ENCODE measurements at regions not wholly inside any gene's neighbourhood (a gene's known extent, or its start where the extent isn't known, plus 50 kb on each side); places are given as distances from the start of the nearest gene placed in this dataset.
"Not testable (repeated sequence)": the region's sequence is repeated elsewhere in the genome, so short reads cannot be mapped to it uniquely, and the experiment has no call there.

GRCh38 chr11:115632061-115632460 lies 127.8 kb upstream of the CADM1 start:
- no peak for FAIRE-seq

- FAIRE-seq = no peak
Measured at GRCh38 chr11:115631609-115632008, 127.4 kb upstream of the CADM1 start.

- FAIRE-seq = no peak
Measured at GRCh38 chr11:115630214-115630613, 126.0 kb upstream of the CADM1 start.

GRCh38 chr11:115629456-115630015 lies 125.3 kb upstream of the CADM1 start:
- no peak for FAIRE-seq

GRCh38 chr11:115627666-115628460 lies 123.6 kb upstream of the CADM1 start:
- FAIRE-seq = no peak

GRCh38 chr11:115627071-115627470 lies 122.9 kb upstream of the CADM1 start:
- no peak for FAIRE-seq

GRCh38 chr11:115626414-115626813 lies 122.2 kb upstream of the CADM1 start:
- no peak for FAIRE-seq

- FAIRE-seq = no peak
Measured at GRCh38 chr11:115625502-115625901, 121.3 kb upstream of the CADM1 start.

GRCh38 chr11:115624065-115624464 lies 119.8 kb upstream of the CADM1 start:
- no peak for FAIRE-seq

- no peak for FAIRE-seq
Measured at GRCh38 chr11:115623021-115623451, 118.8 kb upstream of the CADM1 start.

GRCh38 chr11:115618428-115618827 lies 114.2 kb upstream of the CADM1 start:
- no peak for FAIRE-seq

GRCh38 chr11:115617767-115618166 lies 113.6 kb upstream of the CADM1 start:
- FAIRE-seq = no peak

- no peak for FAIRE-seq
Measured at GRCh38 chr11:115616971-115617370, 112.8 kb upstream of the CADM1 start.

- no peak for FAIRE-seq
Measured at GRCh38 chr11:115613986-115614632, 109.9 kb upstream of the CADM1 start.

- no peak for FAIRE-seq
Measured at GRCh38 chr11:115613004-115613403, 108.8 kb upstream of the CADM1 start.

GRCh38 chr11:115612046-115612730 lies 108.0 kb upstream of the CADM1 start:
- FAIRE-seq = no peak

- FAIRE-seq = no peak
Measured at GRCh38 chr11:115611343-115611742, 107.1 kb upstream of the CADM1 start.

- FAIRE-seq = no peak
Measured at GRCh38 chr11:115610908-115611307, 106.7 kb upstream of the CADM1 start.

GRCh38 chr11:115610234-115610633 lies 106.0 kb upstream of the CADM1 start:
- not testable (repeated sequence) for FAIRE-seq

GRCh38 chr11:115608976-115609375 lies 104.8 kb upstream of the CADM1 start:
- no peak for FAIRE-seq

GRCh38 chr11:115607621-115608221 lies 103.5 kb upstream of the CADM1 start:
- no peak for FAIRE-seq

GRCh38 chr11:115606498-115607220 lies 102.4 kb upstream of the CADM1 start:
- no peak for FAIRE-seq

All from islet of Langerhans (tissue), 1 donor.